HG03045 (cell line): ENCODE measurements at regions not wholly inside any gene's neighbourhood (a gene's known extent, or its start where the extent isn't known, plus 50 kb on each side); places are given as distances from the start of the nearest gene placed in this dataset.
A peak's percentile ranks its signal among the peaks of the same experiment; 100 is the strongest.
"Not testable (repeated sequence)": the region's sequence is repeated elsewhere in the genome, so short reads cannot be mapped to it uniquely, and the experiment has no call there.

ENCODE experiments used
- ATAC-seq: cut with Tn5 transposase; IDR thresholded peaks from one replicate; pipeline ENCODE4 v1.9.1; 2021; ENCODE audit warnings: mild to moderate bottlenecking, moderate library complexity; ENCODE audit not compliant: unreplicated experiment

GRCh38 chr5:94027145-94027544, 285.7 kb upstream of the POU5F2 start:
- ATAC-seq, result no peak

- ATAC-seq, result no peak
Measured at GRCh38 chr5:94025788-94026473, 284.5 kb upstream of the POU5F2 start.

- ATAC-seq, result no peak
Measured at GRCh38 chr5:94024620-94025019, 283.2 kb upstream of the POU5F2 start.

- no peak for ATAC-seq
Measured at GRCh38 chr5:94024101-94024500, 282.7 kb upstream of the POU5F2 start.

- no peak for ATAC-seq
Measured at GRCh38 chr5:94021246-94021645, 279.8 kb upstream of the POU5F2 start.

GRCh38 chr5:94017579-94017978, 276.2 kb upstream of the POU5F2 start:
- no peak for ATAC-seq

GRCh38 chr5:94010814-94011213, 269.4 kb upstream of the POU5F2 start:
- no peak for ATAC-seq

- no peak for ATAC-seq
Measured at GRCh38 chr5:94009161-94009560, 267.8 kb upstream of the POU5F2 start.

- no peak for ATAC-seq
Measured at GRCh38 chr5:93998951-93999455, 257.6 kb upstream of the POU5F2 start.

- ATAC-seq, result no peak
Measured at GRCh38 chr5:93997562-93997961, 256.2 kb upstream of the POU5F2 start.

GRCh38 chr5:93995126-93995621, 253.8 kb upstream of the POU5F2 start:
- ATAC-seq, result peak; percentile 47

- ATAC-seq, result no peak
Measured at GRCh38 chr5:93993161-93993560, 251.8 kb upstream of the POU5F2 start.

GRCh38 chr5:93990504-93991070, 249.2 kb upstream of the POU5F2 start:
- no peak for ATAC-seq

GRCh38 chr5:93985940-93986570, 244.7 kb upstream of the POU5F2 start:
- not testable (repeated sequence) for ATAC-seq

GRCh38 chr5:93978222-93978621, 236.8 kb upstream of the POU5F2 start:
- no peak for ATAC-seq

GRCh38 chr5:93967923-93968322, 226.5 kb upstream of the POU5F2 start:
- no peak for ATAC-seq

- ATAC-seq, result no peak
Measured at GRCh38 chr5:93964421-93964820, 223.0 kb upstream of the POU5F2 start.

- ATAC-seq, result no peak
Measured at GRCh38 chr5:93960042-93960441, 218.6 kb upstream of the POU5F2 start.

- no peak for ATAC-seq
Measured at GRCh38 chr5:93956006-93956405, 214.6 kb upstream of the POU5F2 start.

- no peak for ATAC-seq
Measured at GRCh38 chr5:93954421-93955069, 213.1 kb upstream of the POU5F2 start.

- ATAC-seq, result no peak
Measured at GRCh38 chr5:93953442-93953841, 212.0 kb upstream of the POU5F2 start.
